DND-41 (cell line): ENCODE measurements at regions not wholly inside any gene's neighbourhood (a gene's known extent, or its start where the extent isn't known, plus 50 kb on each side); places are given as distances from the start of the nearest gene placed in this dataset.

Experiments
- ATAC-seq: fragments of 200-7000 bp; cut with Tn5 transposase; 3 replicates; pipeline ENCODE4 v1.9.1; 2021; ENCODE audit warnings: low read depth; ENCODE audit not compliant: insufficient read depth
- DNase-seq: peaks from one replicate; pipeline ENCODE4 v3.0.0-alpha.2; 2020
- H2AFZ ChIP-seq: 2 replicates; pipeline ENCODE4 v1.6.0; 2012; ENCODE audit warnings: low read depth, low read length
- H3K27ac ChIP-seq: 2 replicates; pipeline ENCODE4 v1.5.1; 2012; ENCODE audit warnings: low read length, inconsistent platforms
- H3K27me3 ChIP-seq: fragments of 200-600 bp; sonication (generic); 2 replicates; pipeline ENCODE4 v1.6.0; 2012; ENCODE audit warnings: low read length, mild to moderate bottlenecking, inconsistent platforms; ENCODE audit not compliant: insufficient read depth, poor library complexity
- H3K36me3 ChIP-seq: 2 replicates; pipeline ENCODE4 v1.5.1; 2012; ENCODE audit warnings: low read length, inconsistent platforms; ENCODE audit not compliant: insufficient read depth
- H3K4me1 ChIP-seq: 2 replicates; pipeline ENCODE4 v1.5.1; 2012; ENCODE audit warnings: mild to moderate bottlenecking, low read length; ENCODE audit not compliant: insufficient read depth
- H3K4me2 ChIP-seq: 2 replicates; pipeline ENCODE4 v1.6.0; 2012; ENCODE audit warnings: mild to moderate bottlenecking, moderate library complexity, low read length, inconsistent platforms; ENCODE audit not compliant: insufficient read depth
- H3K4me3 ChIP-seq, 2 experiments: fragments of 200-600 bp in 1 of 2; shearing (Covaris generic) in 1 of 2; 2 replicates each; pipeline ENCODE4 v1.5.1; 2012 to 2016; ENCODE audit warnings: inconsistent platforms in 2 of 2, low read length in 2 of 2, mild to moderate bottlenecking in 2 of 2, low read depth in 1 of 2, moderate library complexity in 1 of 2
- H3K79me2 ChIP-seq: 2 replicates; pipeline ENCODE4 v1.6.0; 2012; ENCODE audit warnings: low read length, inconsistent platforms; ENCODE audit not compliant: insufficient read depth
- H3K9ac ChIP-seq: 2 replicates; pipeline ENCODE4 v1.6.0; 2012; ENCODE audit warnings: low read depth, mild to moderate bottlenecking, inconsistent platforms, low read length, moderate library complexity
- H3K9me3 ChIP-seq: 2 replicates; pipeline ENCODE4 v1.5.1; 2012; ENCODE audit warnings: low read length, moderate library complexity, mild to moderate bottlenecking, inconsistent platforms; ENCODE audit not compliant: insufficient read depth, severe bottlenecking
- H4K20me1 ChIP-seq: 2 replicates; pipeline ENCODE4 v1.6.0; 2012; ENCODE audit warnings: low read length; ENCODE audit not compliant: insufficient read depth
- EZH2 ChIP-seq: IDR thresholded peaks from 3 replicates; pipeline ENCODE4 v1.6.1; 2012; ENCODE audit warnings: borderline replicate concordance, low read depth, mild to moderate bottlenecking, moderate library complexity, low read length, inconsistent platforms; ENCODE audit not compliant: severe bottlenecking
- TF ChIP-seq, protein P1 (sequence below): IDR thresholded peaks from 2 replicates; pipeline ENCODE4 v1.5.1; 2012; ENCODE audit warnings: borderline replicate concordance, low read length, moderate library complexity, mild to moderate bottlenecking; ENCODE audit not compliant: poor library complexity, severe bottlenecking; ENCODE audit errors: extremely low read depth

DNA sequence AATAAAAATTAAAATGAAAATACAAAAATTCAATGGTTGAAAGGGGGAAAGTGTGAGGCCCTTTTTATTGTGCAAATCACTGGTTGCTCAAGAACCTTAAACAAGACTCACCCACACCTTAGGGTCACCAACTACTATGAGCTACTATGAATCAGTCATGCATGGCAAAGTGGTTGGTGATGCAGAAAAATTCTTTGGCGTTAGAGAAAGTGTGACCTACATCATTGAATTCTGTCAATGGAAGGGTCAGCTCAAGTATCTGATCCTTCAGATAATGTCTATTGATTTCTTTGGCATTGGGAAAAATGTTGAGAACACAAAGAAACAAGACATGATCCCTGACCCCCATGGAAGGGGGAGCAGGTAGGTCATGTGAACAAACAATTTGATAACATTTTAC is 149.7 kb upstream of the ADCY2 start:
- H3K9ac ChIP-seq, result no peak overlapping the region
- H3K27me3 ChIP-seq, result no peaks in the 10 kb centered on the region
- no peak for DNase-seq
- H2AFZ ChIP-seq, result no peak overlapping the region
- H3K27ac ChIP-seq, result no peak overlapping the region
- no peak for ATAC-seq
- no peaks in the 10 kb centered on the region for H3K79me2 ChIP-seq
- no peaks in the 10 kb centered on the region for H4K20me1 ChIP-seq
- H3K4me2 ChIP-seq, result no peak overlapping the region
- TF ChIP-seq, protein P1, sequence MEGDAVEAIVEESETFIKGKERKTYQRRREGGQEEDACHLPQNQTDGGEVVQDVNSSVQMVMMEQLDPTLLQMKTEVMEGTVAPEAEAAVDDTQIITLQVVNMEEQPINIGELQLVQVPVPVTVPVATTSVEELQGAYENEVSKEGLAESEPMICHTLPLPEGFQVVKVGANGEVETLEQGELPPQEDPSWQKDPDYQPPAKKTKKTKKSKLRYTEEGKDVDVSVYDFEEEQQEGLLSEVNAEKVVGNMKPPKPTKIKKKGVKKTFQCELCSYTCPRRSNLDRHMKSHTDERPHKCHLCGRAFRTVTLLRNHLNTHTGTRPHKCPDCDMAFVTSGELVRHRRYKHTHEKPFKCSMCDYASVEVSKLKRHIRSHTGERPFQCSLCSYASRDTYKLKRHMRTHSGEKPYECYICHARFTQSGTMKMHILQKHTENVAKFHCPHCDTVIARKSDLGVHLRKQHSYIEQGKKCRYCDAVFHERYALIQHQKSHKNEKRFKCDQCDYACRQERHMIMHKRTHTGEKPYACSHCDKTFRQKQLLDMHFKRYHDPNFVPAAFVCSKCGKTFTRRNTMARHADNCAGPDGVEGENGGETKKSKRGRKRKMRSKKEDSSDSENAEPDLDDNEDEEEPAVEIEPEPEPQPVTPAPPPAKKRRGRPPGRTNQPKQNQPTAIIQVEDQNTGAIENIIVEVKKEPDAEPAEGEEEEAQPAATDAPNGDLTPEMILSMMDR, result no peak
- TF ChIP-seq EZH2, result no peak
- H3K4me3 ChIP-seq, result no peak overlapping the region
- no peaks in the 10 kb centered on the region for H3K4me1 ChIP-seq
- no peaks in the 10 kb centered on the region for H3K36me3 ChIP-seq
- H3K9me3 ChIP-seq, result no peaks in the 10 kb centered on the region

- Histone ChIP-seq H3K27ac (no peak overlapping the region), H3K79me2 (no peaks in the 10 kb centered on the region), H3K4me2 (no peak overlapping the region), H3K4me3 (no peak overlapping the region), H3K9me3 (no peaks in the 10 kb centered on the region), H2AFZ (no peak overlapping the region), H3K4me1 (no peaks in the 10 kb centered on the region), H3K36me3 (no peaks in the 10 kb centered on the region), H3K27me3 (peaks cover 4% of the 10 kb centered on the region), H3K9ac (no peak overlapping the region), H4K20me1 (no peaks in the 10 kb centered on the region)
- TF ChIP-seq, protein P1, result no peak
- no peak for TF ChIP-seq EZH2
- no peak for ATAC-seq
- DNase-seq, result no peak
Measured at GRCh38 chr5:7250004-7250403, 145.9 kb upstream of the ADCY2 start.

GRCh38 chr5:7250611-7251010 is 145.3 kb upstream of the ADCY2 start:
- H3K36me3 ChIP-seq, result no peaks in the 10 kb centered on the region
- H2AFZ ChIP-seq, result no peak overlapping the region
- no peak overlapping the region for H3K4me3 ChIP-seq
- no peaks in the 10 kb centered on the region for H3K4me1 ChIP-seq
- no peaks in the 10 kb centered on the region for H3K79me2 ChIP-seq
- DNase-seq (no peak), ATAC-seq (no peak)
- no peak overlapping the region for H3K9ac ChIP-seq
- H3K27ac ChIP-seq, result no peak overlapping the region
- TF ChIP-seq, protein P1, result no peak
- TF ChIP-seq EZH2, result no peak
- no peaks in the 10 kb centered on the region for H4K20me1 ChIP-seq
- H3K4me2 ChIP-seq, result no peak overlapping the region
- peaks cover 4% of the 10 kb centered on the region for H3K27me3 ChIP-seq
- H3K9me3 ChIP-seq, result no peaks in the 10 kb centered on the region

GRCh38 chr5:7251132-7251531 is 144.8 kb upstream of the ADCY2 start:
- no peak for DNase-seq

More at GRCh38 chr5:7251132-7251531, 144.8 kb upstream of the ADCY2 start:
- TF ChIP-seq, protein P1, result no peak
- TF ChIP-seq EZH2, result no peak
- H3K9ac ChIP-seq, result no peak overlapping the region
- H3K27me3 ChIP-seq, result peaks cover 4% of the 10 kb centered on the region
- no peaks in the 10 kb centered on the region for H4K20me1 ChIP-seq
- no peak for ATAC-seq
- H3K79me2 ChIP-seq, result no peaks in the 10 kb centered on the region
- no peak overlapping the region for H3K27ac ChIP-seq
- no peaks in the 10 kb centered on the region for H3K4me1 ChIP-seq
- no peak overlapping the region for H3K4me2 ChIP-seq
- H3K9me3 ChIP-seq, result no peaks in the 10 kb centered on the region
- H3K4me3 ChIP-seq, result no peak overlapping the region
- no peaks in the 10 kb centered on the region for H3K36me3 ChIP-seq
- H2AFZ ChIP-seq, result no peak overlapping the region
